MM.1S (cell line): ENCODE measurements at regions not wholly inside any gene's neighbourhood (a gene's known extent, or its start where the extent isn't known, plus 50 kb on each side); places are given as distances from the start of the nearest gene placed in this dataset.

ENCODE experiments used
- DNase-seq: peaks from one replicate; pipeline ENCODE4 v3.0.0-alpha.2; 2015
- H2AFZ ChIP-seq: fragments of 300-600 bp; sonication (generic); 2 replicates; pipeline ENCODE4 v1.6.0; 2016; ENCODE audit warnings: antibody characterized with exemption, low read length
- H3F3A ChIP-seq: fragments of 300-600 bp; sonication (generic); 2 replicates; pipeline ENCODE4 v1.6.1; 2016; ENCODE audit warnings: mild to moderate bottlenecking, antibody characterized with exemption, low read length, moderate library complexity, mixed read lengths; ENCODE audit not compliant: insufficient read depth
- H3K27ac ChIP-seq: fragments of 300-600 bp; sonication (generic); 2 replicates; pipeline ENCODE4 v1.5.1; 2016; ENCODE audit warnings: mild to moderate bottlenecking, low read length
- H3K27me3 ChIP-seq: fragments of 300-600 bp; sonication (generic); replicated peaks from 2 replicates; pipeline ENCODE4 v1.6.0; 2016; ENCODE audit warnings: low read length; ENCODE audit not compliant: insufficient read depth
- H3K36me3 ChIP-seq: fragments of 300-600 bp; sonication (generic); replicated peaks from 2 replicates; pipeline ENCODE4 v1.6.1; 2016; ENCODE audit warnings: mild to moderate bottlenecking, low read length, mixed read lengths; ENCODE audit not compliant: insufficient read depth
- H3K4me1 ChIP-seq: fragments of 300-600 bp; sonication (generic); 2 replicates; pipeline ENCODE4 v1.6.1; 2016; ENCODE audit warnings: low read length, mixed read lengths
- H3K4me2 ChIP-seq: fragments of 300-600 bp; sonication (generic); 2 replicates; pipeline ENCODE4 v1.6.0; 2016; ENCODE audit warnings: low read depth, low read length
- H3K4me3 ChIP-seq: fragments of 300-600 bp; sonication (generic); 2 replicates; pipeline ENCODE4 v1.5.1; 2016; ENCODE audit warnings: low read length, mixed read lengths
- H3K79me2 ChIP-seq: fragments of 300-600 bp; sonication (generic); 2 replicates; pipeline ENCODE4 v1.6.1; 2016; ENCODE audit warnings: mixed run types, low read length, mixed read lengths
- H3K9ac ChIP-seq: fragments of 300-600 bp; sonication (generic); 2 replicates; pipeline ENCODE4 v1.6.1; 2016; ENCODE audit warnings: low read length, mixed read lengths
- H3K9me2 ChIP-seq: fragments of 300-600 bp; sonication (generic); replicated peaks from 2 replicates; pipeline ENCODE4 v1.6.1; 2016; ENCODE audit warnings: mild to moderate bottlenecking, low read length, mixed read lengths; ENCODE audit not compliant: insufficient read depth
- H3K9me3 ChIP-seq: fragments of 300-600 bp; sonication (generic); replicated peaks from 2 replicates; pipeline ENCODE4 v1.6.1; 2016; ENCODE audit warnings: mild to moderate bottlenecking, low read length, mixed read lengths; ENCODE audit not compliant: insufficient read depth
- H4K20me1 ChIP-seq: fragments of 300-600 bp; sonication (generic); 2 replicates; pipeline ENCODE4 v1.6.1; 2016; ENCODE audit warnings: mild to moderate bottlenecking, low read length, moderate library complexity, mixed read lengths; ENCODE audit not compliant: insufficient read depth
- EZH2 ChIP-seq: fragments of 300-600 bp; sonication (generic); optimal IDR thresholded peaks from 2 replicates; pipeline ENCODE3; 2017; ENCODE audit warnings: low read depth, mild to moderate bottlenecking, antibody characterized with exemption, low read length, mixed read lengths
- EZH2phosphoT487 ChIP-seq: fragments of 300-600 bp; sonication (generic); IDR thresholded peaks from 2 replicates; pipeline ENCODE4 v1.6.1; 2018; ENCODE audit warnings: antibody characterized with exemption, low read length
- TF ChIP-seq, protein P1 (sequence below): fragments of 300-600 bp; sonication (generic); IDR thresholded peaks from 2 replicates; pipeline ENCODE4 v1.5.1; 2016; ENCODE audit warnings: antibody characterized with exemption, low read length, mixed read lengths

DNA sequence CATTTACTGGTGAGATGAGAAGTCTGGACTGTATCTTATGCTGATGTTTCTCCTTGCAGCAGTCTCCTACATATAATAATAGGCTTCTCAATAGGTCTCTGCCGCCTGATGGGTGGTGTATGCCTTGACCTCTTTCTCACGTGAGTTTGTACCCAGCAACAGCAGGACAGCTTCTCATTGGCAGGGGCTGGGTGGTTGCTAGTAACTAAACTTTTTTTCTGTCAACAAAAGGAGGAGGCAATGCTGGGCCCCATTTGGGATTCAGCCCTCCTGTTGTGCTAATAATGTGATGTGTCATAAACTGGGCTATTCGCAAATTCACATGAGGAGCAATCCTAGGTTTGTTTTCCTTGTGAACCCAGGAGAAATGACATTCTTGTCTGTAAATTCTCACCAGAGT lies 533.6 kb downstream of the GATA3 start:
- no peaks in the 10 kb centered on the region for H3K9me2 ChIP-seq
- H3K4me1 ChIP-seq: no peaks in the 10 kb centered on the region
- H3K9ac ChIP-seq: no peak overlapping the region
- no peak for DNase-seq
- no peaks in the 10 kb centered on the region for H3K9me3 ChIP-seq
- no peak overlapping the region for H3K27ac ChIP-seq
- H3K27me3 ChIP-seq: no peaks in the 10 kb centered on the region
- no peak overlapping the region for H3K4me3 ChIP-seq
- H4K20me1 ChIP-seq: no peaks in the 10 kb centered on the region
- no peaks in the 10 kb centered on the region for H3F3A ChIP-seq
- H3K79me2 ChIP-seq: no peaks in the 10 kb centered on the region
- TF ChIP-seq EZH2 (no peak), EZH2phosphoT487 (no peak)
- TF ChIP-seq, protein P1, sequence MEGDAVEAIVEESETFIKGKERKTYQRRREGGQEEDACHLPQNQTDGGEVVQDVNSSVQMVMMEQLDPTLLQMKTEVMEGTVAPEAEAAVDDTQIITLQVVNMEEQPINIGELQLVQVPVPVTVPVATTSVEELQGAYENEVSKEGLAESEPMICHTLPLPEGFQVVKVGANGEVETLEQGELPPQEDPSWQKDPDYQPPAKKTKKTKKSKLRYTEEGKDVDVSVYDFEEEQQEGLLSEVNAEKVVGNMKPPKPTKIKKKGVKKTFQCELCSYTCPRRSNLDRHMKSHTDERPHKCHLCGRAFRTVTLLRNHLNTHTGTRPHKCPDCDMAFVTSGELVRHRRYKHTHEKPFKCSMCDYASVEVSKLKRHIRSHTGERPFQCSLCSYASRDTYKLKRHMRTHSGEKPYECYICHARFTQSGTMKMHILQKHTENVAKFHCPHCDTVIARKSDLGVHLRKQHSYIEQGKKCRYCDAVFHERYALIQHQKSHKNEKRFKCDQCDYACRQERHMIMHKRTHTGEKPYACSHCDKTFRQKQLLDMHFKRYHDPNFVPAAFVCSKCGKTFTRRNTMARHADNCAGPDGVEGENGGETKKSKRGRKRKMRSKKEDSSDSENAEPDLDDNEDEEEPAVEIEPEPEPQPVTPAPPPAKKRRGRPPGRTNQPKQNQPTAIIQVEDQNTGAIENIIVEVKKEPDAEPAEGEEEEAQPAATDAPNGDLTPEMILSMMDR: no peak
- no peak overlapping the region for H3K4me2 ChIP-seq
- H2AFZ ChIP-seq: no peak overlapping the region
- H3K36me3 ChIP-seq: no peaks in the 10 kb centered on the region

DNA sequence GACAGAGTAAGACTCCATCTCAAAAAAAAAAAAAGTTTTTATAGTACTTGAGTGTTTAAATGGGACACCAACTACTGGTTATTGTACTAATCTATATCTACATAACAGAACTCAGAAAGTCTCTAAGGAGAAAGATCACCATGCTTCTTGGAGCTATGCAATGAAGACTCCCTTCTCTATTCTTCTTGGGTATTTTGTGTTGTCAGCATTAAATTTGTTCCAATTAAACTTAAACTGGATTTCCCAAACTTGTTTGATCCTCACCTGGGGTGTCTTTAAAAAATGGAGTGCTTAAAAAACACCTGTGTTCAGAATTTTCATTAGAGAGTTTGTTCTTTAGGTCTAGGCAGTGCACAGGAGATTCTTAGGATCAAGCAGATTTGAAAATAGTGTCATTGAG lies 536.0 kb downstream of the GATA3 start:
- no peak for TF ChIP-seq EZH2phosphoT487
- no peak for TF ChIP-seq EZH2
- TF ChIP-seq, protein P1: no peak
- H3K4me2 ChIP-seq: no peak overlapping the region
- H3K9me2 ChIP-seq: no peaks in the 10 kb centered on the region
- no peaks in the 10 kb centered on the region for H3F3A ChIP-seq
- no peak overlapping the region for H3K4me3 ChIP-seq
- no peaks in the 10 kb centered on the region for H3K9me3 ChIP-seq
- no peak overlapping the region for H3K27ac ChIP-seq
- no peak overlapping the region for H3K9ac ChIP-seq
- no peaks in the 10 kb centered on the region for H3K4me1 ChIP-seq
- H2AFZ ChIP-seq: no peak overlapping the region
- no peaks in the 10 kb centered on the region for H4K20me1 ChIP-seq
- no peaks in the 10 kb centered on the region for H3K36me3 ChIP-seq
- H3K79me2 ChIP-seq: no peaks in the 10 kb centered on the region
- no peak for DNase-seq
- no peaks in the 10 kb centered on the region for H3K27me3 ChIP-seq

DNA sequence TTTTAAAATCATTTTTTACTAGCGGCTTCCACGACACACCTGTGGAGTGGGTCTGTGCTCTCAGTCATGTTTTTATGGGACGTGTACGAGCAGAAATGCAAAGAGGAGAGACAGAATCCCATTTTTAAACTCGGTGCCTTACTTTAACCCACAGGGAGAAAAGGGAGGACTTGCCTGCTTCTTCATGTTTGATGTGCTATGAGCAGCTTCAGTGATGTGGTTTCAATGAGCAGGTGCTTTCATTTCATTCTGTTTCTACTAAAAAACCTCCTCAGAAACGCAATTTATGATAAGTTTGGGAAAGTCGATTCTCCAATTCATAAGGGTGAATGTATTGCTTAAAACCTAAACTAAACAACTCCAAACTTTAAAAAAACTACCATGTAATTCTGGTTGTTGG lies 537.2 kb downstream of the GATA3 start:
- Histone ChIP-seq H3K9ac (no peak overlapping the region), H3F3A (no peaks in the 10 kb centered on the region), H3K4me2 (no peak overlapping the region), H3K27ac (no peak overlapping the region), H2AFZ (no peak overlapping the region), H3K9me3 (no peaks in the 10 kb centered on the region), H3K9me2 (no peaks in the 10 kb centered on the region), H3K79me2 (no peaks in the 10 kb centered on the region), H3K4me3 (no peak overlapping the region), H3K4me1 (no peaks in the 10 kb centered on the region), H4K20me1 (no peaks in the 10 kb centered on the region), H3K36me3 (no peaks in the 10 kb centered on the region), H3K27me3 (no peaks in the 10 kb centered on the region)
- no peak for DNase-seq
- no peak for TF ChIP-seq EZH2phosphoT487
- TF ChIP-seq, protein P1: no peak
- TF ChIP-seq EZH2: no peak
